Brain microvascular endothelial cell (primary cell): ENCODE measurements at regions not wholly inside any gene's neighbourhood (a gene's known extent, or its start where the extent isn't known, plus 50 kb on each side); places are given as distances from the start of the nearest gene placed in this dataset.

Experiments
- DNase-seq: peaks from one replicate; pipeline ENCODE4 v3.0.0-alpha.2; 2020
- H3K27ac ChIP-seq: fragments of 250-450 bp; sonication (Bioruptor Pico); 2 replicates; pipeline ENCODE4 v1.5.1; 2020; ENCODE audit warnings: mild to moderate bottlenecking, moderate library complexity
- H3K27me3 ChIP-seq: fragments of 250-450 bp; sonication (Bioruptor Pico); replicated peaks from 2 replicates; pipeline ENCODE4 v1.5.1; 2020; ENCODE audit warnings: mild to moderate bottlenecking
- H3K36me3 ChIP-seq: fragments of 250-450 bp; sonication (Bioruptor Pico); replicated peaks from 2 replicates; pipeline ENCODE4 v1.5.1; 2020; ENCODE audit warnings: mild to moderate bottlenecking
- H3K4me3 ChIP-seq: 2 replicates; pipeline ENCODE4 v1.5.1; 2011; ENCODE audit warnings: low read depth, mild to moderate bottlenecking, control low read depth, low read length, moderate library complexity
- in situ Hi-C: cut with HindIII; loops from 2 replicates; pipeline ENCODE4 v1.10.0; 2017; ENCODE audit warnings: low sequenced_read_pairs, low pct_ligation_motif_present
- TF ChIP-seq, protein P1 (sequence below): IDR thresholded peaks from 2 replicates; pipeline ENCODE4 v1.5.1; 2011; ENCODE audit warnings: low read depth, mild to moderate bottlenecking, moderate library complexity, low read length, control low read depth, inconsistent platforms; ENCODE audit errors: missing control alignments

- Histone ChIP-seq H3K36me3 (no peaks in the 10 kb centered on the region), H3K27me3 (no peaks in the 10 kb centered on the region), H3K4me3 (no peak overlapping the region), H3K27ac (no peak overlapping the region)
- no peak for DNase-seq
- TF ChIP-seq, protein P1, sequence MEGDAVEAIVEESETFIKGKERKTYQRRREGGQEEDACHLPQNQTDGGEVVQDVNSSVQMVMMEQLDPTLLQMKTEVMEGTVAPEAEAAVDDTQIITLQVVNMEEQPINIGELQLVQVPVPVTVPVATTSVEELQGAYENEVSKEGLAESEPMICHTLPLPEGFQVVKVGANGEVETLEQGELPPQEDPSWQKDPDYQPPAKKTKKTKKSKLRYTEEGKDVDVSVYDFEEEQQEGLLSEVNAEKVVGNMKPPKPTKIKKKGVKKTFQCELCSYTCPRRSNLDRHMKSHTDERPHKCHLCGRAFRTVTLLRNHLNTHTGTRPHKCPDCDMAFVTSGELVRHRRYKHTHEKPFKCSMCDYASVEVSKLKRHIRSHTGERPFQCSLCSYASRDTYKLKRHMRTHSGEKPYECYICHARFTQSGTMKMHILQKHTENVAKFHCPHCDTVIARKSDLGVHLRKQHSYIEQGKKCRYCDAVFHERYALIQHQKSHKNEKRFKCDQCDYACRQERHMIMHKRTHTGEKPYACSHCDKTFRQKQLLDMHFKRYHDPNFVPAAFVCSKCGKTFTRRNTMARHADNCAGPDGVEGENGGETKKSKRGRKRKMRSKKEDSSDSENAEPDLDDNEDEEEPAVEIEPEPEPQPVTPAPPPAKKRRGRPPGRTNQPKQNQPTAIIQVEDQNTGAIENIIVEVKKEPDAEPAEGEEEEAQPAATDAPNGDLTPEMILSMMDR, result no peak
- in situ Hi-C loops, result no loop called here
Measured at GRCh38 chr6:19492636-19493405, 344.3 kb upstream of the ID4 start.

- Histone ChIP-seq H3K4me3 (no peak overlapping the region), H3K36me3 (no peaks in the 10 kb centered on the region), H3K27ac (no peak overlapping the region), H3K27me3 (no peaks in the 10 kb centered on the region)
- in situ Hi-C loops, result no loop called here
- no peak for DNase-seq
- TF ChIP-seq, protein P1, result peak; percentile 14
Measured at GRCh38 chr6:19501737-19502245, 335.4 kb upstream of the ID4 start.

DNA sequence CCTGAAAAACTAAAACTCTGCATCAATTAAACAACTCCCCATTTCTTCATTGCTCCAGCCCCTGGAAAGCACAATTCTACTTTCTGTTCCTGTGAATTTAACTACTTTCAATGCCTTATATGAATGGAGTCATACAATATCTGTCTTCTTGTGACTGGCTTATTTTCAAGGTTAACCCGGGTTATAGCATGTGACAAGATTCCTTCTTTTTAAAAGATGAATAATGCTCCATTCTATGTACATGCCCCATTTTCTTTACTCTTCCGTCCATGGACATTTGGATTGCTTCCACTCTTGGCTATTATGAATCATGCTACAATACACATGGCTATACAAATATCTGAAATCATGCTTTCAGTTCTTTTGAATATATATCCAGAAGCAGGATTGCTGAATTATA lies 334.9 kb upstream of the ID4 start:
- TF ChIP-seq, protein P1, result no peak
- Histone ChIP-seq H3K4me3 (no peak overlapping the region), H3K27ac (no peak overlapping the region), H3K27me3 (no peaks in the 10 kb centered on the region), H3K36me3 (no peaks in the 10 kb centered on the region)
- in situ Hi-C loops, result no loop called here
- DNase-seq, result no peak

DNA sequence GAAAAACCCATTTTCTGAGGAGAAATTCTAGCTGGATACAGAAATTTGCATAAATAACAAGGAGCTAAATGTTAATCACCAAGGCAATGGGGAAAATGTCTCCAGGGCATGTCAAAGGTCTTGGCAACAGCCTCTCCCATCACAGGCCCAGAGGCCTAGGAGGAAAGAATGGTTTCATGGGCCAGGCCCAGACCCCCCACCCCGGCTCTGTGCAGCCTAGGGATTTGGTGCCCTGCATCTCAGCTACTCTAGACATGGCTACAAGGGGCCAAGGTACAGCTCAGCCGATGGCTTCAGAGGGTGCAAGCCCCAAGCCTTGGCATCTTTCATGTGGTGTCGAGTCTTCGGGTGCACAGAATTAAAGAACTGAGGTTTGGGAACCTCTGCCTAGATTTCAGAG lies 321.2 kb upstream of the ID4 start:
- Histone ChIP-seq H3K27ac (no peak overlapping the region), H3K4me3 (no peak overlapping the region), H3K36me3 (no peaks in the 10 kb centered on the region), H3K27me3 (no peaks in the 10 kb centered on the region)
- DNase-seq, result no peak
- TF ChIP-seq, protein P1, result no peak
- in situ Hi-C loops, result no loop called here

- no peaks in the 10 kb centered on the region for H3K27me3 ChIP-seq
- no peaks in the 10 kb centered on the region for H3K36me3 ChIP-seq
- in situ Hi-C loops, result no loop called here
- DNase-seq, result no peak
- H3K4me3 ChIP-seq, result no peak overlapping the region
- no peak overlapping the region for H3K27ac ChIP-seq
- TF ChIP-seq, protein P1, result no peak
Measured at GRCh38 chr6:19519941-19520340, 317.2 kb upstream of the ID4 start.
